GM11168 (cell line): ENCODE measurements at regions not wholly inside any gene's neighbourhood (a gene's known extent, or its start where the extent isn't known, plus 50 kb on each side); places are given as distances from the start of the nearest gene placed in this dataset.

Experiments
- in situ Hi-C: fragments of 300-500 bp; cut with MboI; formaldehyde crosslinking; loops from one replicate; pipeline ENCODE4 v1.12.0; 2022; ENCODE audit warnings: low sequenced_read_pairs; ENCODE audit not compliant: unreplicated experiment

DNA sequence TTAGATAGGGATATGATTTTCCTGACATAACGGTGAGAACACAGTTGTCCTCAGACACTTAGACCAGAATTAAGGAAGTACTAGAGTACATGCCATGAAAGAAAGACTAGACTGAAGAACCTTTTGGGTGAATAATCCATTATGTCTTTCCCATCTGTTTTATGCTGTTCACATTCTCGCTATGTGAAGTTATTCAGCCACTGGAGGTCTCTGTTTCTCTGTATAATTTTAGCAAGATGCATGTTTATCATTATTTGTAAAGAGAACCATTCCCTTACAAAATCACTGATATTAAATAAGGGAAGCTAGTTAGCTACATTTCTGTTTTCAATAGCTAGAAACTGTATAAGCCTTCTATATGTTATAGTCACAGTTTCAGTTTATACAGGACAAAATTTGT, 391.9 kb downstream of the CD109 start:
- in situ Hi-C loops, result loop anchor here (25.0 kb wide), 1 partner anchor 1124 kb away; the partner anchor contains the start of gene COL12A1

DNA sequence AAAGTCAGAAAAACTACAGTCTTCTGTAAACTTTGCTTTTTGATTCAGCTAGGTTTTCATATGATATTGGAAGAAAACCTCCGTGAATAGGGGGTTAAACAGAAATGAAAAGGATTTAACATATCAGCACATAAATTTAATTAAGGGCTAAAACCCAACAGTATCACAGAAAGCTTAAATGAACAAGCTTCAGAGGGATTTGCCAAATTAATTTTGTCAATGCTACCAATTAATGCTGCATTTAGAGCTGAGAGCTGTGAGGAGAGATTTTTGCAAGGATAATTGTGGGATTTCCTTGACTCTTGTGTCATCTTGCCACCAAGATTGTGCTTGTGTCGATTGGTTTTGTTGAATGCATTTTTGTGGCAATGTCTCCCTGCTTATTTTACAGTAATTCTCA, 379.9 kb downstream of the CD109 start:
- in situ Hi-C loops, result loop anchor here (25.0 kb wide), 1 partner anchor 1136 kb away; the partner anchor contains the start of gene COL12A1

DNA sequence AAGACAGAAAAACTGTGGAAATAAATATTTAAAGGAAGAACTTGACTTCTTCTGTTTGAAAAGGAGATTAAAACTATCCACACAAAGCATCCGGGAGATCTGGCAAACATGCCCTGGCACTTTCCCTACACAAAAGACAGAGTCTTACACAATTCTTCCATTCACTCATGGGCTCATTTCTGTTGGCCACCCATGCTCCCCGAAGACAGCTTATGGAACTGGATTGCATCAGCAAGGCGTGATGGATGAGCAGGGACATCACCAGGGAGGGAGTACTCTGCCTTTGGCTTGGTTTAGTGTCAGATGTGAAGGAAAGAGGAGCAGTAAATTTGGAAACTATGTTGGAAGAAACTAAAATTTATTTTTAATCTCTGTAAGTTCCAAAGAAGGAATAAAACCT, 379.3 kb downstream of the CD109 start:
- in situ Hi-C loops, result loop anchor here (25.0 kb wide), 1 partner anchor 1137 kb away; the partner anchor contains the start of gene COL12A1

DNA sequence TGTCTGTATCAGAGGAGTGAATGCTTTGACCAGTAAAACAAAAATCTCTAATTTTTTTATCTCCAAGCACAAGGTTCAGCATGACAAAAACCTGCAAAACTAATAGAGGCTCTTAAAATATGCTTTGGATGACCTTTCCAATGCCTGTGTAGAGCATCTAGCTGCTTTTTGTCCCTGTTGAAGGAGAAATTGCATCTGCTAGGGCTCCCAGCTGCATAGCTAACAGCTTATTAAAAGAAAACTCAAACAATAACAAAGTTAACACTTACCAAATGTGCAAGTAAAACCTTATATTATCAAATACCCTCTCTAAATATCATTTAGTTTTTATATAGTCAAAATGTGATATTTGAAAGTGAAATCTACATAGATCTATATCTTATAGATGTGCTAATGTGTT, 378.6 kb downstream of the CD109 start:
- in situ Hi-C loops, result loop anchor here (25.0 kb wide), 1 partner anchor 1138 kb away; the partner anchor contains the start of gene COL12A1

DNA sequence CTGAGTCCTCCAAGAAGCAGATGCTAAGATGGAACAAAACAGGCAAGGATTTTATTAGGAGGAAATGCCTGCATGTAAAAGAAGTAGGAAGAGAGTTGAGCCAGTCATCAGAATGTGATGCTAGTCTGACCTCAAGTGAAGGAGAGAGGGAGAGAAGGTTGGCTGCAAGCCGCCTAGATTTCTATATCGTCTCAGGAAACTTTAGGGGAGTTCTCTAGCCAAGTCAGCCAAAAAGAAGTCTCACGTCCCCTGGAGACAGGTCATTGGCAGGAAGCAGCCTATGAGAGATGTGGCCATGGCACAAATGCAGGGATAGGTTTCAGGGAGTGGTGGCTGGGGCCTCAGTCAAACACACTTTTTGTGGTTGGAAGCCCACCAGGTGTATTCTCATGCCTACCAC, 378.0 kb downstream of the CD109 start:
- in situ Hi-C loops, result no loop called here

DNA sequence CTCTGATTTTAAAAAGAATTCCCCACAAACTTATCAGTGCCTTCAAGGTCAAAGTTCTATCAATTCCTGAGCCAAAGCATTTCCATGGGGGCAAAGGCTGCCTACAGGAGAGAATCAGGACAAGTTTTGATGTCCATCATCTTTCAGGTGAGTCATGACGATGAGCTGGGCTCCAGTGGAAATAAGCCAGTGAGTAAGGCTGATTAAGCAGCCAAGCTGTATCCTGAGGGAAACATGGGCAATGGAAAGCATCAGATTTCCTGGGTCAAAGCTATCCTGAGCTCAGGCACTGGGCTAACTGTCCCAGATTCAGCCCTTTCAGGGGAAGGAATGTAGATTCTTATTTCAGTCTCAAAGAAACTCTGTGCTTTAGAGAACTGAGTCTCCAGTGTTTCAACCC, 377.4 kb downstream of the CD109 start:
- in situ Hi-C loops, result no loop called here

DNA sequence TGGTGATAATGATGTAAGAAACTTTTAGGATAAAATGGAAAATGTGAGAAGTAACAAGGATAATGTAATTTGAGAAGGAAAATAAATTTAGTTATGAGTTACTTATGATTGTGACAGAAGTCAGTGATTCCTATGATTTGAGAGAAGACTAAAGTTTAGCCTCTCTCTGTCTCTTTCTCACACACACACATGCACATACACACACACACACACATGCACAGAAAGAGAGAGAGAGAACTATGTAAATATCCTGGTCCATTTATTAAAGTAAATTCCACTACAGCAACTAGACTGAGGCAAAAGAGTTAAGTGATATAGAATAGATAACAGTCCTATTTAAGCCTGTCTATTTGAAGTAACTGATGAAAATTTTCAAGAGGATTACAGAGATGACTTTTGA, 375.2 kb downstream of the CD109 start:
- in situ Hi-C loops, result no loop called here

DNA sequence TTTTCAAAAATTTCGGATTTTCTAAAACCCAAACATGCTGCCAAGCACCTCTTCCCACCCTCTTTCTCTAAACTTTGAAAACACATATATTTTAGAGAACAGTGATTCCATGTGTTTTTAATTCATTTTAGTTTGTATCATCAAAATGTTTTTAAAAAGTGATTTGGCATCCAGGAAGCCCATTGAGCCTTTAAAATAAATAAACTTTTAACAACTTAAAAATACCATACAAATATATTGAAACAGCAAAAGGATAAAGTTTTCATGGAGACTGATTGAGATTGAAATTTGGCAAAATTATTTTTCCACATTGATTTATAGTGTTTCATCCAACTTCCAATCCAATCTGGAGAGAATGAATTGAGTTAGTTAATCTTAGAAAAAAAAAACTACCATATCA, 374.7 kb downstream of the CD109 start:
- in situ Hi-C loops, result no loop called here

DNA sequence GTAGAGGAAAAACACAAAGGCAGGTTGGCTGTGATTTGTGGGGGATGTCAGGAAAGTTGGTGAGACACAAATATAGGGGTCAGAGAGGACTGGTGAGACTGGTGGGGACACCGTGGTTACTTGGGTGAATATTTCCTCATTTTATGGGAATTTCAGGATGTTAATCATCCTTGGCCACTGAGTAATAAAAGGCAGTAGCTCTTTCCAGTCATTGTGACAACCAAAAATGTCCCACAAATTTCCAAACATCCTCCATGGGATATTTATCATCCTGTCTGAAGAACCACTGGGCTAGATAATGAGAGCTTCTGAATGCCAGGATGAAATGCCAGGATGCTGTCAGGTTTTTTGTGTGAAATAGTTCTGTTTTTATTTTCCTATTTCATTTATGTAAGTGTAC, 374.1 kb downstream of the CD109 start:
- in situ Hi-C loops, result no loop called here

DNA sequence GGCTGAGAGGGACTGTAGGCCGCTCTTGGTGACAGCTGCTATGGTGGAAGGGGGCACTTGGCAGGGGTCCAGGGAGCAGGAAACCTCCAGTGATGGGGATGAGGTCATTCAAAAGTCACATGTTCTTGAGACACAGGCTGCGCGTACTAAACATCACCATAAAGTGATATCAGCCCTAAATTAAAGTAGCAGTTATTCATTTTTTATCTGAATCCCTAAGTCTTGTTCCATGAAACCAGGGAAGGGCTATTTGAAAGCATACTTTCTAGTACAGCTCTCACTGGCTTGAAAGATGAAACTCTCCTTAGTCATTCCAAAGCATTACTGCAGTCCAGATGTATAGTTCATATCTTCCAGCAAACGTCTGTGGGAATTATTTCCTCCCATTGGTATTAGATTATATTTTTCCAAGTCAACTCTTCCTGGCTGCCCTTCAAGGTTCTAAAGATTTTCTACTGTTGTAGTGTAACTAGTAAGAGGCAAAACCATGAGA, 373.1 kb downstream of the CD109 start:
- in situ Hi-C loops, result no loop called here

DNA sequence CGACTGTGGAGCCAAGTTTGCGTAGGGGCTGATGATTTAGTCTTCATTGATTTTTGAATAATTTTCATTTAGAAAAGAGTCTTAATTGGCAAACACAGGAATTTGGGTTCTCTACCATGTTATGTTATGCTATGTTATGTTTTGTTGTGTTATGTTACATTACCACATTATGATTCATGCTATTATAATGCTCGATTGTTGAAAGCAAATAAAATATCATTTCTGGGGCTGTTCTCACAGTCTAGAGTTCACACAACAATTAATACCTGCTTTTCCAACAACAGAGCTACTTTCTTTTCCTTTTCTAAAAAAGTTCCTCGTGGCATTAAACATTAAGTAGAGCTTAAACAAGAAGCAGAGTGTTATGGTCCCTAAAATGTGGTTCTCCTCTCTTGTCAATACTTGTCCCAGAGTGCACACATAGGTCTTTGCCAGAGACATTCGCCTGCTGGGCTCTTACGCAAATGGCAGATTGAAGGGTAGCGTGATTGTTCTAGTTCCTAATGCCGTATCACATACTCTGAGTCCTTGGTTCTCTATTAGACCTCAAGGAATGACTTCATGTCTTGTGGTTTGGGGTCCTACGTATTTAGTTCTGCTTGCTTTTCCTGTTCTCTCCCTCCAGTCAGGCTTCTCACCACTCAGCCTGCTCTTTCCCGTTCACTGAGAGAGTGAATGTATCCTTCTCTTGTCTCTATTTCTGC, 370.3 kb downstream of the CD109 start:
- in situ Hi-C loops, result no loop called here

DNA sequence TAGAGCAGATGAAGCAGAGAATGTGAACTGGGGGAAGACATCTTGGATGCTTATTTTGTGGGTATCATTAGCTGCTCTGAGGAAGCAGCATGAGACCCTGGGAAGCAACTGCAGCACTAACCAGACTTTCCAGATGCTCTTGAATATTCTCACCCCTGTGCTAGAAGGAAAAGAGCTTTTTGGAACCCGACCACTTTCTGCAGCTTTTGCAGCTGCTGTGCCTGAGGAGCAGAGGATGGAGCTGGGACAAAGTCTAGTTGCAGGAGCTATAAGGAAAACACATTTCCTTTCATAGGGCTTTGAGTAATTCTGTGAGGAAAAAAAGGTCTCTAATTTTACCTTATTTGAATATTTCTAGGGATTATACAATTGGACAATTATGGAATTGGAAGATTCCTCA, 369.7 kb downstream of the CD109 start:
- in situ Hi-C loops, result no loop called here

DNA sequence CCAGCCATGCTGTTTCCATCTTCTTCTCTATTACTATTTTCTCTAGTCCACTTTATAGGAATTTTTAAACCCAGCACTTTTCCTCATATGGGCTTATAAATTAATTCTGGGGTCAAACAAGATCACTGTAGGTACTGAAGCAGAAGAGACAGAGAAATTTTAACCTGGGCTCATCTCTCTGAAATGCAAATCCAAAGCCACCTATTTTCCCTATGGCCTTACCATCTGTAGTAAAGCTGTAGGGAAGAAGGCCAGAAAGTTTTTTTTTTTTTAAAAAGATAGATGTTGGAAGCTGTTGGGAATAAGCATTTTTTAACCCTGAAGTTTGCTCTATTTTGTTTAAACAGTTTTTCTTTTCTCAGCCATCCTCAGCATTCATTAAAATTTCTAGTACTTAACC, 367.4 kb downstream of the CD109 start:
- in situ Hi-C loops, result no loop called here

DNA sequence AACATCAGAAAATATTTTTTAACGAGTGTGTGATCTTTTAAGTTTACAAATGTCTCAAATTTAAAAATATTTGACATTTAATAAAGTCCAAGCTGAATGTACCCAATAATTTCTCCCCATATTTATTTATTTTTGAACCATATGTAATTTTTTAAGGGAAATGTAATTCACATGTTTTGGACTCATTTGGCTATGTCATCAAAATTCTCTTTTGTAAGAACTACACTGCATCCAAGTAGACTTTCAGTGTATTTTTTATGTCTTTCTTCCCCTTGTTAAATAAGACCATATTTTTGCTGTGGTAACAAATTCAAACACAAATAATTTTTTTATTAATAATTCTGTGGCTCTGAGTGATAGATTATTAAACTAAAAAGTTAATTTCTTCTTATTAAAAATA, 365.2 kb downstream of the CD109 start:
- in situ Hi-C loops, result no loop called here

DNA sequence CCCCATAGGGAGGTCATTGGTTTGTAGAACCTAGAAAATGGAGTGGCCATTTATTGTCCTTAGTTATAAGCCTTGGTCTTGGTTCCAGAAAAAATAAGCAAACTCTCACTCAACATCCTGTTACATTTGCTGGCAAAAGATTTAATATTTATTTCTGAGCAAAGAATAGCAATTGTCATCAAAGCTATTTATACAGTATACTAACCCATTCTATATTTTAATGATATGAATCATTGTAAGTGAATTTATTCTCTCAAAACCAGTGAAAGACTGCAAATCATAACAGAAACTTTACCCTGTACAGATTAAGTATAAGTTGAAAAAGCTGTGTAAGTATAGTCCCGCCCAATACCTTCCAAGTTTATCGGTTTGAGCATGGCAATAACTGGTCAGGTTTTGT, 364.4 kb downstream of the CD109 start:
- in situ Hi-C loops, result no loop called here

DNA sequence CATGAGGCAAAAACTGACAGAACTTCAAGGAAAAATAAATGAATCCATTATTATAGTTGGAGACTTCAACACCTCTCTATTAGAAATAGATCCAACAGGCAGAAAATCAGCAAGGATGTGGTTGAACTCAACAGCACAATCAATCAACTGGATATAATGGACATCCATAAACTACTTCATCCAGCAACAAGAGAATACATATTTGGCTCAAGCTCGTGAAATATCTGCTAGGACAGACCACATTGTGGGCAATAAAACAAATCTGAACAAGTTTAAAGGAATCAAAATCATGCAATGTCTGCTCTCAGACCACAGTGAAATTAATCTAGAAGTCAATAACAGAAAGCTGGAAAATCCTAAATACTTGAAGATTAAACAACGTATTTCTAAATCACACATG, 362.6 kb downstream of the CD109 start:
- in situ Hi-C loops, result no loop called here

DNA sequence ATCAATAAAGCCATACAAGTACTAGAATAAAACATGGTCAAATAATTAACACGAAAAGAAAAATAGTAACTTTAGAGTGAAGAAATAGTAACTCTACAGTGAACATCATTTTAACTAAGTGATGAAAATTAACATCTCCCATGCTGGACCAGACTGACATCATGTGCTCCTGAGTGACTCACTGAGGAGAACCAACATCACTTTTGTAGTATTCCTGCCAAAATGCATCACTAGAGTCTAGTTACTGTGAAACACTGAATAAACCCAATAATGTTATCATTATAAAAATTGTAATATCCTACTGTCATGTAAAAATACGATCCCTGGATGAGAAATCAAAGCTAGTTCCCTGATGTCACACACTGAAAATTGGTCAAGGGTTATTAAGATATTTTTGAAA, 361.3 kb downstream of the CD109 start:
- in situ Hi-C loops, result no loop called here

DNA sequence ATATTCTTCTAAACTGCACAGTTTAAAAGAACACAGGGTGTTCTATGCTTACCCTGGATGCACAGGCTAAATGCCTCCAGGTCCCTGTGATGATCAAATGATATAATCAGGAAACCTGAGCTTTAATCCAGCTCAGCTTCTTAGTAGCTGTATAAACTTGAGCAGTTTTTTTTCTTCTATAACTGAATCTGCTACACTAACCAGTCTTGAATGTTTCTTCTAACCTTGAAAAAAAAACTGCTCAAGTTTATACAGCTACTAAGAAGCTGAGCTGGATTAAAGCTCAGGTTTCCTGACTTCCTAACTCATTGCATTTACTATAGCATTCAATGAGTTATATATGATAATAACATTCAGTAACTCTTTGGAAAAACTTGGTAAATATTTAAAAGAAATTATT, 358.2 kb downstream of the CD109 start:
- in situ Hi-C loops, result no loop called here

DNA sequence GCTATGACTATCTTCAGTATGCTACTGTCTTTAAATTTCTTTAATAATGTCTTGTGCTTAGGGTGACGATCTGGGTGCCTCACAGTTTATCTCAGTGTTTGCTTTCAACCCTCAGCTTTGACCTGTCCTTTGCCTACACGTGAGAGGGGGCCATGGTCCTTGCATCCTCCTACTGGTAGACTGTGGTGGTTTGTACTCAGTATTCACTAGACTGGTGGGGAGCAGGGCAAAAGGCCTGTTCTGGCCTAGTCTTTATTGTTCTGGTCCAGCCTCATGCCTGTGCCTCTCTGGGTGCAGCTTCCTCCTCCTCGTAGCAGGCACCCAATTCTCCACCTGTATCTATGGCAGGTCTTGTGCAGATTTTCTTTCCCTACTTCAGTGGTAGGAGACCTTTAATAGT, 354.9 kb downstream of the CD109 start:
- in situ Hi-C loops, result no loop called here

DNA sequence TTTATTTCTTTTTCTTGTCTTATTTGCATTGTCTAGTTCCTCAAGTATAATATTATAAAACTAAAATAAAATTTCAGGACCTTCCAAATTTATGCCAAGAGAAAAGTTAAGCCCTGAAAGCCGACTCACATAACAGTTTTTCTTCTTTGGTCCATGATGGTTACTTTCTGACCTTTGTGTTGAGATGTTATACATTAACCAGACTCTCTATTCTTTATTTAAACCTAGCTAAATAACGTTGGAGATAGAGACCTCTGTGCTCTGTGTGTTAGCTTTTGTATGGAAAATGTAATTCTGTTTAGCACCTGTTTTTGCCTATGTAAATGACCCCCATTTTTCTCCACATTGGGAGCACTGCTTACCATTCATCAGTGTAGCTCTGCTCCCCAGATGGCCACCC, 352.4 kb downstream of the CD109 start:
- in situ Hi-C loops, result no loop called here

DNA sequence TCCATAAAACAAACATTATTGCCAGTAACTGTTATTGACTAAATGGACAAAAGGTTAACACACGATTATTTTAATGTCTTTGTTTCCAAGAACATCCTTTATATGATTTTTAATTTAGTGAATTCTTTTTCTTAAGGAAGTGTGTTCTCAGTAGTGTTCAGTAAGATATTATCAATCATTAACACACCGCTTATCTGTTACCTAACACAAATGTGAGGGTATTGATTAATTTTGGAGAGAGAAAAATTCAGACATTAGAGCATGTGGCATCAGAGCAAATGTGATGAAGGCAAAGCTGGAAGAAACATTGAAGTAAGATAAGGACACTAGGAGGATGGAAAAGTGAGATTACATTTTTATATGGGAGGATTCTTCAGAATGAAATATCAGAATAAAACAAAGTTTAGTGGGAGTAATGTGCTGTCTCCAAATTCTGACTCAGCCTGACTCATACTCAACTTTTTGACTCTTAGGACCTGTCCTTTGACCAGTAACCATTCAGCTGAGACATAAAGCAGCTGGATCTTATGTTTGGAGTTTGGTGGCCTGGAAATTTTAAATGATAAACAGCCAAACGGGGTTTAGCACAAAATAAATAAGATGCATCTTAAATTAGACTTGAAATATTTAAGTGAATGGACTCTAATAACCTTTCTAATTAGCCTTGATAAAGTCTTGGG, 348.6 kb downstream of the CD109 start:
- in situ Hi-C loops, result no loop called here

DNA sequence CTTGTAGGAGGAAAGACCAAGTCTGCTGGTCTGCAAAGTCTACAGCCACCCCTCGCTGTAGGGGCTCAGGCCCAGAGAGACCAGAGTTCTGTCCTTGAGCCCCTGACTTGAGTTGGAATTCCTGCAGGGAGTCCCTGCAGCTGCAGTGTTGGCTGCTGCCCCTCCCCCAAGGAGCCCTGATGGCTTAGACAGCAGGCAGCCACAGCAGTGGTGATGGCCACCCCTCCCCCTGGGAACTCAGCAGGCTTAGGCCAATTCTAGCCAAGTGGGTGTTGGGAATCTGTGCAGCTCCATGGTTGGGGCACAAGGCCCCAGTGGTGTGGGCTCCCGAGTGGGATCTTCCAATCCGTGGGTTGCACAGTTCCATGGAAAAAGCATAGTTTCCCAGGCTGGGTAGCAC, 345.4 kb downstream of the CD109 start:
- in situ Hi-C loops, result no loop called here
